ENCODE measurements at regions not wholly inside any gene's neighbourhood (a gene's known extent, or its start where the extent isn't known, plus 50 kb on each side); places are given as distances from the start of the nearest gene placed in this dataset.
"Not testable (repeated sequence)": the region's sequence is repeated elsewhere in the genome, so short reads cannot be mapped to it uniquely, and the experiment has no call there.

DNA sequence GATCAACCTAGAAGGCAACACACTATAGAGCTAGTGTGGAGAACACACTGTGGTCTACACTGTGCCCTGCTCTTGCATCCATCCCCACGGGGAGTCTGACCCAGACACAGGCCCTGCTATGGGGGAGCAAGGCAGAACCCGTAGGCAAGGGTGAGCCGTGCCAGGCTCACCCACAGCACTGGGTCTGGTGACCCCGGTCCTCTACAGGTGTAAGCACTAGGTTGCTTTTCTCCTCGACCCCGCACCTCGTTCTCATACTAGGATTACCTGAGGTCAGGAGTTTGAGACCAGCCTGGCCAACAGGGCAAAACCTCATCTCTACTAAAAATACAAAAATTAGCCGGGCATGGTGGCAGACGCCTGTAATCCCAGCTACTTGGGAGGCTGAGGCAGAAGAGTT is 286.0 kb downstream of the GOLGA6L6 start:
- BruUV-seq (replicated peaks); H3K9ac ChIP-seq (ENCODE audit: low read depth, low read length); H2BK120ac ChIP-seq (ENCODE audit: low read depth, low read length); H3K4me1 ChIP-seq (ENCODE audit: control insufficient read depth, insufficient read depth, low read length); in situ Hi-C loops (cut with MboI; ENCODE audit: low sequenced_read_pairs); H3K4me2 ChIP-seq (ENCODE audit: low read depth, low read length); H4K5ac ChIP-seq (ENCODE audit: low read depth, low read length); H3K27me3 ChIP-seq (ENCODE audit: control insufficient read depth, insufficient read depth, low read length); ATAC-seq (ENCODE audit: low read depth); H3K14ac ChIP-seq (replicated peaks; ENCODE audit: low read depth, low read length); H3K79me1 ChIP-seq (ENCODE audit: low read depth in 1 of 2, low read length in 2 of 2); H3K4ac ChIP-seq (ENCODE audit: low read depth, low read length); CTCF ChIA-PET; dilution Hi-C loops (cut with HindIII; ENCODE audit: low sequenced_read_pairs, unreplicated experiment); H2AK5ac ChIP-seq (ENCODE audit: low read depth, low read length); H4K8ac ChIP-seq (ENCODE audit: low read depth in 2 of 2, low read length in 2 of 2); H2BK20ac ChIP-seq (ENCODE audit: low read depth, low read length); H3K36me3 ChIP-seq (ENCODE audit: control insufficient read depth, insufficient read depth, low read length); H3K4me3 ChIP-seq (ENCODE audit: insufficient read depth, low read depth, low read length); DNase-seq; H2BK5ac ChIP-seq (ENCODE audit: low read depth, low read length, poor library complexity, severe bottlenecking); intact Hi-C loops (cut with micrococcal nuclease); H3K27ac ChIP-seq (ENCODE audit: insufficient read depth, low read length); POLR2A ChIA-PET (ENCODE audit: unreplicated experiment); H3K23ac ChIP-seq (ENCODE audit: low read depth, low read length); H2BK15ac ChIP-seq (ENCODE audit: low read depth, low read length); H3K9me1 ChIP-seq (ENCODE audit: insufficient read depth, low read length); H4K20me1 ChIP-seq (ENCODE audit: insufficient read depth, low read length); H2AK9ac ChIP-seq (replicated peaks; ENCODE audit: low read depth, low read length, poor library complexity); H4K91ac ChIP-seq (ENCODE audit: insufficient read depth, low read depth, low read length); H3K56ac ChIP-seq (ENCODE audit: extremely low read depth, insufficient read depth, low read length); H2AFZ ChIP-seq (replicated peaks; ENCODE audit: low read length, poor library complexity); H3K18ac ChIP-seq (ENCODE audit: low read depth, low read length): not testable (repeated sequence)
- peaks cover 42% of the 10 kb centered on the region for H3K9me3 ChIP-seq (ENCODE audit: control insufficient read depth, insufficient read depth, low read length)
- 38% methylated on average over 2 of the region's 9 CpGs; no CpG with 5 or more reads in 1 of the 2 experiments for WGBS, 2 experiments (ENCODE audit: extremely low coverage in 2 of 2, insufficient read length in 1 of 2)

DNA sequence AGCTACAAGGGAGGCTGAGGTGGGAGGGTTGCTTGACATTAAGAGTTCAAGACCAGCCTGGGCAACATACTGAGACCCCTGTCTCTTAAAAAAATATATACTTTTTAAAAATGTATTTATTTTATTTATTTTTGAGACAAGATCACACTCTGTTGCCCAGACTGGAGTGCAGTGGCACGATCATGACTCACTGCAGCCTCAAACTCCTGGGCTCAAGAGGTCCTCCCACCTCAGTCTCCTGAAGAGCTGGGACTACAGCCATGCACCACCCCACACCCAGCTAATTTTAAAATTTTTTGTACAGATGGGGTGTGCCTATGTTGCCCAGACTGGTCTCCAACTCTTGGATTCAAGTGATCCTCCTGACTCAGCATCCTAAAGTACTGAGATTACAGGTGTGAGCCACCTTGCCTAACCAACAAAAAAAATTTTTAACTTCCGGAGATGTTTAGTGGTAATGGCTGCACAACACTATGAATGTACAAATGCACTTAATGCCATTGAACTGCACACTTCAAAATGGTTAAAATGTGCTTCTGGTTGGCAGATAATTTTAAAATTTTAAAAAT is 288.5 kb downstream of the GOLGA6L6 start:
- BruUV-seq (replicated peaks); H3K18ac ChIP-seq (ENCODE audit: low read depth, low read length); H3K36me3 ChIP-seq (ENCODE audit: control insufficient read depth, insufficient read depth, low read length); H3K9me1 ChIP-seq (ENCODE audit: insufficient read depth, low read length); H4K5ac ChIP-seq (ENCODE audit: low read depth, low read length); H3K79me1 ChIP-seq (ENCODE audit: low read depth in 1 of 2, low read length in 2 of 2); H3K4me3 ChIP-seq (ENCODE audit: insufficient read depth, low read depth, low read length); H2BK15ac ChIP-seq (ENCODE audit: low read depth, low read length); H3K9ac ChIP-seq (ENCODE audit: low read depth, low read length); H3K27me3 ChIP-seq (ENCODE audit: control insufficient read depth, insufficient read depth, low read length); CTCF ChIA-PET; H2BK20ac ChIP-seq (ENCODE audit: low read depth, low read length); H4K91ac ChIP-seq (ENCODE audit: insufficient read depth, low read depth, low read length); H2AFZ ChIP-seq (replicated peaks; ENCODE audit: low read length, poor library complexity); in situ Hi-C loops (cut with MboI; ENCODE audit: low sequenced_read_pairs); H2AK5ac ChIP-seq (ENCODE audit: low read depth, low read length); H3K14ac ChIP-seq (replicated peaks; ENCODE audit: low read depth, low read length); POLR2A ChIA-PET (ENCODE audit: unreplicated experiment); H2BK5ac ChIP-seq (ENCODE audit: low read depth, low read length, poor library complexity, severe bottlenecking); H2AK9ac ChIP-seq (replicated peaks; ENCODE audit: low read depth, low read length, poor library complexity); H3K23ac ChIP-seq (ENCODE audit: low read depth, low read length); H3K4ac ChIP-seq (ENCODE audit: low read depth, low read length); ATAC-seq (ENCODE audit: low read depth); intact Hi-C loops (cut with micrococcal nuclease); H3K56ac ChIP-seq (ENCODE audit: extremely low read depth, insufficient read depth, low read length); DNase-seq; dilution Hi-C loops (cut with HindIII; ENCODE audit: low sequenced_read_pairs, unreplicated experiment); H3K4me2 ChIP-seq (ENCODE audit: low read depth, low read length); H4K8ac ChIP-seq (ENCODE audit: low read depth in 2 of 2, low read length in 2 of 2); H3K4me1 ChIP-seq (ENCODE audit: control insufficient read depth, insufficient read depth, low read length); H2BK120ac ChIP-seq (ENCODE audit: low read depth, low read length); H4K20me1 ChIP-seq (ENCODE audit: insufficient read depth, low read length); H3K27ac ChIP-seq (ENCODE audit: insufficient read depth, low read length): not testable (repeated sequence)
- H3K9me3 ChIP-seq (ENCODE audit: control insufficient read depth, insufficient read depth, low read length): peaks cover 40% of the 10 kb centered on the region
- WGBS, 2 experiments (ENCODE audit: extremely low coverage in 2 of 2, insufficient read length in 1 of 2): 20% methylated on average over 1 of the region's 2 CpGs; no CpG with 5 or more reads in 1 of the 2 experiments
